GM12873 (cell line): ENCODE measurements at regions not wholly inside any gene's neighbourhood (a gene's known extent, or its start where the extent isn't known, plus 50 kb on each side); places are given as distances from the start of the nearest gene placed in this dataset.

Source experiments
- TF ChIP-seq, protein P1 (sequence below): IDR thresholded peaks from 2 replicates; pipeline ENCODE4 v1.5.1; 2012; ENCODE audit warnings: low read depth, mild to moderate bottlenecking, moderate library complexity, low read length, control low read depth; ENCODE audit not compliant: insufficient read depth; ENCODE audit errors: missing control alignments

DNA sequence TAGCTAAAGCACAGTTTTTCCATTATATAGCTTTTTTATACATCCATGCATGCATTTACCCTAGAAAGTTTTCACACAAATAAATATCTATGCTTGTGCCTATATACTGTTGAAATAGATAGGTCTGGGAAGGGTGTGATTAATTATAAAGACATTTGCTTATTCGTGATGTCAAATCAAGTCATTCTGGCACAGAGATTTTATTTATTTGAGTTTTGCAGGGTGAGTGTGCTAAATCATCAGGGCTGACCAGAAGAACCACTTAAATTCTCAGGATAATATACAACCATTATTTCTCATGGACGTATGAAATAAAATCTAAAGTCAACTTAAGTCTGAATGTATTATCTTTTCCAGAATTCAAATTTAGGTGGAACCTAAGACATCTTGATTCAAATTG lies 295.5 kb downstream of the EPHA4 start:
- TF ChIP-seq, protein P1, sequence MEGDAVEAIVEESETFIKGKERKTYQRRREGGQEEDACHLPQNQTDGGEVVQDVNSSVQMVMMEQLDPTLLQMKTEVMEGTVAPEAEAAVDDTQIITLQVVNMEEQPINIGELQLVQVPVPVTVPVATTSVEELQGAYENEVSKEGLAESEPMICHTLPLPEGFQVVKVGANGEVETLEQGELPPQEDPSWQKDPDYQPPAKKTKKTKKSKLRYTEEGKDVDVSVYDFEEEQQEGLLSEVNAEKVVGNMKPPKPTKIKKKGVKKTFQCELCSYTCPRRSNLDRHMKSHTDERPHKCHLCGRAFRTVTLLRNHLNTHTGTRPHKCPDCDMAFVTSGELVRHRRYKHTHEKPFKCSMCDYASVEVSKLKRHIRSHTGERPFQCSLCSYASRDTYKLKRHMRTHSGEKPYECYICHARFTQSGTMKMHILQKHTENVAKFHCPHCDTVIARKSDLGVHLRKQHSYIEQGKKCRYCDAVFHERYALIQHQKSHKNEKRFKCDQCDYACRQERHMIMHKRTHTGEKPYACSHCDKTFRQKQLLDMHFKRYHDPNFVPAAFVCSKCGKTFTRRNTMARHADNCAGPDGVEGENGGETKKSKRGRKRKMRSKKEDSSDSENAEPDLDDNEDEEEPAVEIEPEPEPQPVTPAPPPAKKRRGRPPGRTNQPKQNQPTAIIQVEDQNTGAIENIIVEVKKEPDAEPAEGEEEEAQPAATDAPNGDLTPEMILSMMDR, result no peak

GRCh38 chr2:221282386-221282785 lies 289.7 kb downstream of the EPHA4 start:
- TF ChIP-seq, protein P1, result no peak

GRCh38 chr2:221283896-221284545 lies 288.1 kb downstream of the EPHA4 start:
- TF ChIP-seq, protein P1, result no peak

GRCh38 chr2:221285148-221285547 lies 287.0 kb downstream of the EPHA4 start:
- TF ChIP-seq, protein P1, result no peak

DNA sequence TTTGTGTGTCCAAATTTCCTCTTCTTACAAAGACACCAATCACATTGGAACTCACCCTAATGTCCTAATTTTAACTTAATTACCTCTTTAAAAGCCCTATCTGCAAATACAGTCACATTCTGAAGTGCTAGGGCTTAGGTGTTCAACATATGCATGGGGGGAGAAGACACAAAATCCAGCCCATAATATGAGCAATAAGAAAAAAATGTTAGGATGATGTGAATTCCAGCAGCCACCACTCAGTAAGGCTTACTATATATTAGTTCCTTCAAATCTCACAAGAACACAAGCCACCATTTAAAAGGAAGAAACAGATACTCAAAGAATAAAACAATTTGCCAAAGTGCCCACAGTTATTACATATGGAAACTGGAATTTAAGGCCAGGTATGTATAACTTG lies 285.7 kb downstream of the EPHA4 start:
- TF ChIP-seq, protein P1, result no peak

DNA sequence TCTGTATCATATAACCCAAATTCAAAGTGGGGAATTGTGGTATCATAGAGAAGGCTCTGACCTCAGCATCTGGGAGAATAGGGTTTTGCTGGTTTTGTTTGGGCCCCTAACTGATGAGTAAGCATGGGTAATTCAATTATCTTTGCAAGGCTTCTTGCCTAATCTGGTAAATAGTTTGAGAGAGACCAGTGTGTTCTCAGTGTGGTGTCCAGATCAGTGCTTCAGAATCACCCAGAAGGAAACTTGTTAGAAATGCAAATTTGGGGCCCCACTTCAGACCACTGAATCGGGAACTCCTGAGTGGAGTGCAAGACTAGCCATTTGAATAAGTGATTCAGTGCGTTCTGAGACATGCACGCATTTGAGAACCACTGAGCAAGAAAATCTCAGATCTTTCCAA lies 282.7 kb downstream of the EPHA4 start:
- TF ChIP-seq, protein P1, result no peak

GRCh38 chr2:221289846-221290245 lies 282.3 kb downstream of the EPHA4 start:
- TF ChIP-seq, protein P1, result no peak
